ENCODE measurements at regions not wholly inside any gene's neighbourhood (a gene's known extent, or its start where the extent isn't known, plus 50 kb on each side); places are given as distances from the start of the nearest gene placed in this dataset.
"Not testable (repeated sequence)": the region's sequence is repeated elsewhere in the genome, so short reads cannot be mapped to it uniquely, and the experiment has no call there.

DNA sequence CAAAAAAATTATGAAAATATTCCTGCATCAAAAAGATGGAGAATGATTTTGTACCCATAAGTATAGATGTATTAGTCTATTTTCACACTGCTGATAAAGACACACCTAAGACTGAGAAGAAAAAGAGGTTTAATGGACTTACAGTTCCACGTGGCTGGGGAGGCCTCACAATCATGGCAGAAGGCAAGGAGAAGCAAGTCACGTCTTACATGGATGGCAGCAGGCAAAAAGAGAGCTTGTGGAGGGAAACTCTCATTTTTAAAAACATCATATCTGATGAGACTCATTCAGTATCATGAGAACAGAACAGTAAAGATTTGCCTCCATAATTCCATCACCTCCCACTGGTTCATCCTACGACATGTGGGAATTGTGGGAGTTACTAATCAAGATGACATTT is 979.8 kb downstream of the TDRD15 start:
- not testable (repeated sequence) for TF ChIP-seq RFX5 (IDR thresholded peaks at IDR 0.05; ENCODE audit: low read depth, low read length); JUND (CRISPR knock-in tag; IDR thresholded peaks at IDR 0.05); MXI1 (IDR thresholded peaks at IDR 0.05; ENCODE audit: borderline replicate concordance, low read depth, low read length)
- TF ChIP-seq, protein P1, sequence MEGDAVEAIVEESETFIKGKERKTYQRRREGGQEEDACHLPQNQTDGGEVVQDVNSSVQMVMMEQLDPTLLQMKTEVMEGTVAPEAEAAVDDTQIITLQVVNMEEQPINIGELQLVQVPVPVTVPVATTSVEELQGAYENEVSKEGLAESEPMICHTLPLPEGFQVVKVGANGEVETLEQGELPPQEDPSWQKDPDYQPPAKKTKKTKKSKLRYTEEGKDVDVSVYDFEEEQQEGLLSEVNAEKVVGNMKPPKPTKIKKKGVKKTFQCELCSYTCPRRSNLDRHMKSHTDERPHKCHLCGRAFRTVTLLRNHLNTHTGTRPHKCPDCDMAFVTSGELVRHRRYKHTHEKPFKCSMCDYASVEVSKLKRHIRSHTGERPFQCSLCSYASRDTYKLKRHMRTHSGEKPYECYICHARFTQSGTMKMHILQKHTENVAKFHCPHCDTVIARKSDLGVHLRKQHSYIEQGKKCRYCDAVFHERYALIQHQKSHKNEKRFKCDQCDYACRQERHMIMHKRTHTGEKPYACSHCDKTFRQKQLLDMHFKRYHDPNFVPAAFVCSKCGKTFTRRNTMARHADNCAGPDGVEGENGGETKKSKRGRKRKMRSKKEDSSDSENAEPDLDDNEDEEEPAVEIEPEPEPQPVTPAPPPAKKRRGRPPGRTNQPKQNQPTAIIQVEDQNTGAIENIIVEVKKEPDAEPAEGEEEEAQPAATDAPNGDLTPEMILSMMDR (CRISPR knock-in tag; IDR thresholded peaks at IDR 0.05), result not testable (repeated sequence)

Data from HepG2 (cell line).